Prostate gland (tissue), 2 donors: ENCODE measurements at regions not wholly inside any gene's neighbourhood (a gene's known extent, or its start where the extent isn't known, plus 50 kb on each side); places are given as distances from the start of the nearest gene placed in this dataset.

Source experiments
- DNase-seq: peaks from one replicate; pipeline ENCODE4 v3.0.0-alpha.2; 2019; ENCODE audit warnings: low spot score
- H3K27ac ChIP-seq, 2 donors: fragments of 200-600 bp; sonication (generic); 2 replicates each; pipeline ENCODE4 v1.5.1; 2017 to 2019
- H3K27me3 ChIP-seq: fragments of 200-600 bp; sonication (generic); replicated peaks from 2 replicates; pipeline ENCODE4 v1.5.1; 2019; ENCODE audit not compliant: insufficient read depth
- H3K36me3 ChIP-seq, 2 donors: fragments of 200-600 bp; sonication (generic); 1 replicate in 1 of 2; 2 replicates in 1 of 2; pipeline versions ENCODE4 v1.5.1 to v1.8.1; 2017 to 2019
- H3K4me1 ChIP-seq: fragments of 200-600 bp; sonication (generic); replicated peaks from 2 replicates; pipeline ENCODE4 v1.5.1; 2019
- H3K4me3 ChIP-seq, 2 donors: fragments of 200-600 bp; sonication (generic); 2 replicates each; pipeline ENCODE4 v1.5.1; 2017 to 2019
- H3K9me3 ChIP-seq: fragments of 200-600 bp; sonication (generic); 2 replicates; pipeline ENCODE4 v1.5.1; 2017
- CTCF ChIP-seq, 4 experiments: fragments of 200-600 bp in 2 of 4; fragments of 450-650 bp in 2 of 4; sonication (generic) in 2 of 4; IDR thresholded peaks; 1 replicate in 3 of 4; 2 replicates in 1 of 4; pipeline ENCODE4 v1.5.1; 2016 to 2019; ENCODE audit warnings: antibody characterized with exemption in 4 of 4, mild to moderate bottlenecking in 2 of 4, moderate library complexity in 2 of 4
- POLR2A ChIP-seq: fragments of 450-650 bp; IDR thresholded peaks from one replicate; pipeline ENCODE4 v1.6.1; 2016; ENCODE audit warnings: antibody characterized with exemption, mild to moderate bottlenecking
- POLR2AphosphoS5 ChIP-seq: sonication (generic); formaldehyde crosslinking; IDR thresholded peaks from one replicate; pipeline ENCODE4 v1.6.1; 2017; ENCODE audit warnings: antibody characterized with exemption
- WGBS: methylation state at CpG from one replicate; pipeline ENCODE4 v1.1.5; 2018; 5-methylcytosine and 5-hydroxymethylcytosine counted together
- intact Hi-C: fragments of 100-400 bp; cut with DNase I; formaldehyde crosslinking; loops from one replicate; pipeline ENCODE4 v1.14.2; 2022

- 85% methylated on average over 4 of the region's 4 CpGs for WGBS
- Histone ChIP-seq H3K27me3 (no peaks in the 10 kb centered on the region), H3K27ac (no peak overlapping the region), H3K4me1 (no peaks in the 10 kb centered on the region), H3K4me3 (no peak overlapping the region), H3K36me3 (no peaks in the 10 kb centered on the region), H3K9me3 (no peaks in the 10 kb centered on the region)
- intact Hi-C loops: no loop called here
- TF ChIP-seq POLR2A (no peak), POLR2AphosphoS5 (no peak), CTCF (IDR thresholded peaks at IDR 0.05) (no peak)
- no peak for DNase-seq
These were observed 151.5 kb downstream of the ACTL7B start for GRCh38 chr9:108704156-108704852.

GRCh38 chr9:108703429-108703828 is 152.4 kb downstream of the ACTL7B start:
- Histone ChIP-seq H3K9me3 (no peaks in the 10 kb centered on the region), H3K27me3 (no peaks in the 10 kb centered on the region), H3K36me3 (no peaks in the 10 kb centered on the region), H3K27ac (no peak overlapping the region), H3K4me3 (no peak overlapping the region), H3K4me1 (no peaks in the 10 kb centered on the region)
- intact Hi-C loops: no loop called here
- no peak for DNase-seq
- TF ChIP-seq POLR2A: no peak
- TF ChIP-seq POLR2AphosphoS5: no peak
- no peak for TF ChIP-seq CTCF (IDR thresholded peaks at IDR 0.05)
- 69% methylated on average over 9 of the region's 9 CpGs for WGBS

- no peaks in the 10 kb centered on the region for H3K27me3 ChIP-seq
- TF ChIP-seq POLR2AphosphoS5: no peak
- intact Hi-C loops: no loop called here
- H3K4me3 ChIP-seq: no peak overlapping the region
- DNase-seq: no peak
- H3K27ac ChIP-seq: no peak overlapping the region
- H3K36me3 ChIP-seq: no peaks in the 10 kb centered on the region
- H3K4me1 ChIP-seq: no peaks in the 10 kb centered on the region
- 84% methylated on average over 4 of the region's 4 CpGs for WGBS
- H3K9me3 ChIP-seq: no peaks in the 10 kb centered on the region
These were observed 153.1 kb downstream of the ACTL7B start for GRCh38 chr9:108702681-108703080.

GRCh38 chr9:108698801-108699200 is 157.0 kb downstream of the ACTL7B start:
- no peaks in the 10 kb centered on the region for H3K27me3 ChIP-seq
- no peak overlapping the region for H3K4me3 ChIP-seq
- no peak for TF ChIP-seq POLR2A
- TF ChIP-seq CTCF (IDR thresholded peaks at IDR 0.05): no peak
- TF ChIP-seq POLR2AphosphoS5: no peak
- intact Hi-C loops: no loop called here
- WGBS: 33% methylated on average over 1 of the region's 1 CpG
- H3K4me1 ChIP-seq: no peaks in the 10 kb centered on the region
- no peaks in the 10 kb centered on the region for H3K36me3 ChIP-seq
- no peak overlapping the region for H3K27ac ChIP-seq
- no peak for DNase-seq
- H3K9me3 ChIP-seq: no peaks in the 10 kb centered on the region

GRCh38 chr9:108698231-108698630 is 157.6 kb downstream of the ACTL7B start:
- Histone ChIP-seq H3K4me1 (no peaks in the 10 kb centered on the region), H3K4me3 (no peak overlapping the region), H3K36me3 (no peaks in the 10 kb centered on the region), H3K27me3 (no peaks in the 10 kb centered on the region), H3K27ac (no peak overlapping the region), H3K9me3 (no peaks in the 10 kb centered on the region)
- intact Hi-C loops: no loop called here
- WGBS: 85% methylated on average over 2 of the region's 2 CpGs
- DNase-seq: no peak
- TF ChIP-seq POLR2AphosphoS5 (no peak), POLR2A (no peak), CTCF (IDR thresholded peaks at IDR 0.05) (no peak)
